Gastroesophageal sphincter (tissue), 4 donors: ENCODE measurements at regions not wholly inside any gene's neighbourhood (a gene's known extent, or its start where the extent isn't known, plus 50 kb on each side); places are given as distances from the start of the nearest gene placed in this dataset.

Experiments
- ATAC-seq: fragments of 150-250 bp; one replicate; pipeline ENCODE4 v1.9.1; 2016; ENCODE audit warnings: mild to moderate bottlenecking, moderate library complexity
- H3K27ac ChIP-seq, 4 donors: fragments of 200-600 bp; sonication (generic) in 3 of 4; 1 replicate in 3 of 4; 2 replicates in 1 of 4; pipeline ENCODE4 v1.5.1; 2016 to 2019
- H3K27me3 ChIP-seq: fragments of 200-600 bp; sonication (generic); one replicate; pipeline ENCODE4 v1.5.1; 2019
- H3K36me3 ChIP-seq, 2 donors: fragments of 200-600 bp; sonication (generic); one replicate each; pipeline ENCODE4 v1.5.1; 2019; ENCODE audit warnings: control low read depth in 1 of 2
- H3K4me1 ChIP-seq, 3 donors: fragments of 200-600 bp; sonication (generic); 1 replicate in 2 of 3; 2 replicates in 1 of 3; pipeline ENCODE4 v1.5.1; 2016 to 2019; ENCODE audit warnings: control low read depth in 2 of 3
- H3K4me3 ChIP-seq, 2 donors: fragments of 200-600 bp; sonication (generic); one replicate each; pipeline ENCODE4 v1.5.1; 2019; ENCODE audit warnings: mild to moderate bottlenecking in 1 of 2, moderate library complexity in 1 of 2
- H3K9me3 ChIP-seq, 3 donors: fragments of 200-600 bp; sonication (generic); one replicate each; pipeline ENCODE4 v1.5.1; 2017 to 2019; ENCODE audit warnings: control low read depth in 2 of 3
- EP300 ChIP-seq: sonication (generic); formaldehyde crosslinking; IDR thresholded peaks from one replicate; pipeline ENCODE4 v1.6.1; 2017; ENCODE audit warnings: antibody characterized with exemption, mild to moderate bottlenecking
- POLR2A ChIP-seq, 2 donors: fragments of 450-650 bp; IDR thresholded peaks; one replicate each; pipeline ENCODE4 v1.6.1; 2017; ENCODE audit warnings: antibody characterized with exemption in 2 of 2, mild to moderate bottlenecking in 2 of 2, moderate library complexity in 1 of 2
- POLR2AphosphoS5 ChIP-seq: sonication (generic); formaldehyde crosslinking; IDR thresholded peaks from one replicate; pipeline ENCODE4 v1.6.1; 2017; ENCODE audit warnings: antibody characterized with exemption
- WGBS, 2 donors: methylation state at CpG; one replicate each; pipeline ENCODE4 v1.1.5; 2018; ENCODE audit warnings: low coverage in 1 of 2; 5-methylcytosine and 5-hydroxymethylcytosine counted together
- TF ChIP-seq, protein P1 (sequence below), 4 experiments: fragments of 200-600 bp in 2 of 4; fragments of 450-650 bp in 2 of 4; sonication (generic) in 1 of 4; IDR thresholded peaks; one replicate each; pipeline ENCODE4 v1.5.1; 2017 to 2019; ENCODE audit warnings: antibody characterized with exemption in 4 of 4, mild to moderate bottlenecking in 2 of 4, moderate library complexity in 2 of 4

DNA sequence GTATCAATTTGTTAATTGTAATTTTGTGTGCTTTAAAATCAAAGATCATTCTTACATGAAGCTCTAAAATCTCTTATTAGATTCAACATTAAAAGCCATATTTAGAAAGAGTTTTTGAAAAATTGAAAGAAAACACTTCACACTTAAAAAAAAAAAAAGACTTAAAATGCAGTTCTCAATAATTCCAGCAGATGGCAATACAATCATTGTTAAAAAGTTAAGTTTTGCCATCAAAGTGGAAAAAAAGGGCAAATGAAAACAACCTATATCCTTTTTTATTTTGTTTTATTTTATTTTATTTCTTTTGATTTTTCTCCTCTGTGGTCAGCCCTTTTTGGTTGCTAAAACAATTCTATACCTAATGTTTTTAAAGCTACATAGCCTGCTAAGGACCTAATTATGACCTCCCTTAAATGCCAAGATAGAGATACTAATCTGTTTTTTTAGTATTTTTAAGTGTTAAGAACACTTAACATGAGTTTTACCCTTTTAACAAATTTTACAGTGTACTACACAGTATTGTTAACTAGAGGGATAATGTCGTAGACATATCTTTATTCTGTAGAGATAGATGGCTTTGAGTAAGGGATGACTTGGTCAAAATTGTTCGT is 154.2 kb upstream of the DAB2 start:
- no peak overlapping the region for H3K27ac ChIP-seq
- no peak for ATAC-seq

DNA sequence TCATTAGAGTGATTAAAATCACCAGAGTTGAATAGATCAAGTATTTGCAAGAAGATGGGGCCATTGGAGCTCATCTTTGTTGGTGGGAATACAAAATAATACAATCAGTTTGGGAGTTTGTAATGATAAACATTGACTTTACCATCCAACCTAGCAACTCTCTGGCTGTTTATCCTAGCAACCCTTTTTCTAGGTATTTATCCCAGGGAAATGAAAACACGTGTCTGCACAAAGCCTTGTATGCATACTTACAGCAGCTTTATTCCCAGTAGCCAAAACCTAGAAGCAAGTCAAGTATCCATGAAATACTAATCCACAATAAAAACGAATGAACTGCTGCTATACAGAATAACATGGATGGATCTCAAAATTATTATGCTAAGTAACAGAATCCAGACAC is 152.7 kb upstream of the DAB2 start:
- H3K4me1 ChIP-seq = peaks cover 0 to 6% (median 0%) of the 10 kb centered on the region in 3 donors
- no peaks in the 10 kb centered on the region for H3K9me3 ChIP-seq
- TF ChIP-seq POLR2AphosphoS5 = no peak
- TF ChIP-seq POLR2A (IDR thresholded peaks at IDR 0.05) = no peak
- TF ChIP-seq, protein P1, sequence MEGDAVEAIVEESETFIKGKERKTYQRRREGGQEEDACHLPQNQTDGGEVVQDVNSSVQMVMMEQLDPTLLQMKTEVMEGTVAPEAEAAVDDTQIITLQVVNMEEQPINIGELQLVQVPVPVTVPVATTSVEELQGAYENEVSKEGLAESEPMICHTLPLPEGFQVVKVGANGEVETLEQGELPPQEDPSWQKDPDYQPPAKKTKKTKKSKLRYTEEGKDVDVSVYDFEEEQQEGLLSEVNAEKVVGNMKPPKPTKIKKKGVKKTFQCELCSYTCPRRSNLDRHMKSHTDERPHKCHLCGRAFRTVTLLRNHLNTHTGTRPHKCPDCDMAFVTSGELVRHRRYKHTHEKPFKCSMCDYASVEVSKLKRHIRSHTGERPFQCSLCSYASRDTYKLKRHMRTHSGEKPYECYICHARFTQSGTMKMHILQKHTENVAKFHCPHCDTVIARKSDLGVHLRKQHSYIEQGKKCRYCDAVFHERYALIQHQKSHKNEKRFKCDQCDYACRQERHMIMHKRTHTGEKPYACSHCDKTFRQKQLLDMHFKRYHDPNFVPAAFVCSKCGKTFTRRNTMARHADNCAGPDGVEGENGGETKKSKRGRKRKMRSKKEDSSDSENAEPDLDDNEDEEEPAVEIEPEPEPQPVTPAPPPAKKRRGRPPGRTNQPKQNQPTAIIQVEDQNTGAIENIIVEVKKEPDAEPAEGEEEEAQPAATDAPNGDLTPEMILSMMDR (IDR thresholded peaks at IDR 0.05) = no peak
- no peak for ATAC-seq
- no peak overlapping the region for H3K27ac ChIP-seq
- 10 to 33% methylated on average over 2 of the region's 2 CpGs for WGBS, 2 donors
- H3K36me3 ChIP-seq = no peaks in the 10 kb centered on the region
- H3K4me3 ChIP-seq = no peak overlapping the region
- H3K27me3 ChIP-seq = no peaks in the 10 kb centered on the region

More for the DNA sequence above, 154.2 kb upstream of the DAB2 start:
- Histone ChIP-seq H3K4me1 (peaks cover 0 to 6% (median 0%) of the 10 kb centered on the region in 3 donors), H3K27me3 (no peaks in the 10 kb centered on the region), H3K4me3 (no peak overlapping the region), H3K36me3 (no peaks in the 10 kb centered on the region), H3K9me3 (no peaks in the 10 kb centered on the region)
- 76 to 100% methylated on average over 1 to 2 of the region's 2 CpGs for WGBS, 2 donors
- no peak for TF ChIP-seq POLR2AphosphoS5
- TF ChIP-seq, protein P1 (IDR thresholded peaks at IDR 0.05) = peak; percentile 29 to 71 (median 48)

DNA sequence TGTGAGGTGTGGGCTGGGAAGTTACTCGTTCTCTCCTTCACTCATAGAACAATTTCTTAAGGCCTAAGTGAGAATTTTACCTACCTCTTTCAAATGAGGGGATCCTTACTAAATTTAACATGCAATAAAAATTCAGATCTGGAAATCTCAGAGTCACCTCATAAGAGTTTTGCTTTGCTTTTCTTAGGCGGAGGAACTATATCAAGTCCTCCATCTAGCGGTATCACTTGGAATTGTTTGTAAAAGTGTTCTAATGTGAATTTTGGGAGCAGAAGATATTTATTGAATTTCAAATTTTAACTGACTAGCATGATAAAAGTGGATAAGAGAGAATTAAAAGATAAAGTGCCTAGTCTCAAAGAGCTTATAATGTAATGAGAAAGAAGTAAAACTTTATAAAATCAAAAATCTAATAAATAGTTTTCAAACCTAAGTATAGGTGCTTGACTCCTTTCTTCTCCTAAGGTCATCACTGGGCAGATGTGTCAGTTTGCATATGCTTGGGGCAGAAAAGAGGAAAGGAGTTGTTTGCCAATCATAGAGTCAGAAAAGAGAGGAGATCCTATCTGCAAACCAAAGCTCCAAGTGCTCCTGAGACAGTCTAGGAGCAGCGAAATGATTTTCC is 145.7 kb upstream of the DAB2 start:
- 3 to 5% methylated on average over 3 of the region's 4 CpGs for WGBS, 2 donors
- H3K4me1 ChIP-seq = peaks cover 0 to 6% (median 0%) of the 10 kb centered on the region in 3 donors
- ATAC-seq = no peak

DNA sequence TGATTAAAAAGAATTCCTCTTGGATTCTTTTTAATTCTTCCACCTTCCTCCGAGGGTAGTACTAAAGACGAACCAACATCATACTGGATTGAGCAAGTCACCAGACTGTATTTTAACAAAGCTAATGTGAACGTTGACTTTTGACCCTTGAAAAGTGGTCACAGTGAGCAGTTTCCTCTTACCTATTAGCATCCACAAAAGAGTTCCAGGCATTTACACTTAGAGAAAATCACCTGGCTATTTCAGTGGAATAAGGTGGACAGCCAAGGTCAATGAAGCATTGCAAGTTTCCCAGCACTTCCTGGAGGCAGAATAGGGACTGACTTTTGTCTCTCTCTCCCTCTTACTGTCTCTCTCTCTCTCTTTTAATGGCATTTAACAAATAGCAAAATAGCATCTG is 145.1 kb upstream of the DAB2 start:
- Histone ChIP-seq H3K36me3 (no peaks in the 10 kb centered on the region), H3K9me3 (no peaks in the 10 kb centered on the region), H3K27me3 (no peaks in the 10 kb centered on the region), H3K4me1 (peaks cover 0 to 6% (median 0%) of the 10 kb centered on the region in 3 donors), H3K4me3 (no peak overlapping the region), H3K27ac (no peak overlapping the region)
- ATAC-seq = no peak
- WGBS, 2 donors = 77 to 81% methylated on average over 3 of the region's 3 CpGs
- no peak for TF ChIP-seq POLR2A (IDR thresholded peaks at IDR 0.05)
- TF ChIP-seq EP300 = no peak
- TF ChIP-seq, protein P1 (IDR thresholded peaks at IDR 0.05) = no peak
- no peak for TF ChIP-seq POLR2AphosphoS5

More for the DNA sequence above, 145.7 kb upstream of the DAB2 start:
- Histone ChIP-seq H3K9me3 (no peaks in the 10 kb centered on the region), H3K36me3 (no peaks in the 10 kb centered on the region), H3K27ac (no peak overlapping the region), H3K4me3 (no peak overlapping the region), H3K27me3 (no peaks in the 10 kb centered on the region)
- no peak for TF ChIP-seq POLR2A (IDR thresholded peaks at IDR 0.05)
- TF ChIP-seq, protein P1 (IDR thresholded peaks at IDR 0.05) = peak; percentile 68 to 81 (median 70)

DNA sequence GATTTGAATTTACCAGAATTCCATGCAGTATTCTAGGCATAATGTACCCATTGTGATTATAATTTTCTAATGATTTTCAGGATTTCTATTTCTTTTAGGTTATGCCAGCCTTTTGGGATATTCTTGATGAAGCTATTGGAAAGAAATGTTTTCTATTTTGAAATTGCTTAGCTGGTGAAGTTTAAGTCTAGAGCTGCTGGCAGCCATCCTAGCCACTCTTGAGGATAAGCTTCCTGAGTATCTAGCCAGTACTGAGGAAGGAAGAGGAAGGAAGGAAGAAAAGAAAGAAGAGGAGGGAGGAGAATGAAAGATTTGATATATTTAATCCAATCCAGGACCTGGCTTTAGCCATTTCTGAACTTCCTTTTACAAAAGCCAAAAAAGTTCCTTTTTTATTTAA is 142.1 kb upstream of the DAB2 start:
- Histone ChIP-seq H3K27me3 (no peaks in the 10 kb centered on the region), H3K27ac (no peak overlapping the region), H3K4me3 (no peak overlapping the region), H3K4me1 (peaks cover 0 to 6% (median 0%) of the 10 kb centered on the region in 3 donors), H3K36me3 (no peaks in the 10 kb centered on the region), H3K9me3 (no peaks in the 10 kb centered on the region)
- no peak for ATAC-seq
- TF ChIP-seq POLR2A (IDR thresholded peaks at IDR 0.05) (no peak), EP300 (no peak), POLR2AphosphoS5 (no peak)
- TF ChIP-seq, protein P1 (IDR thresholded peaks at IDR 0.05) = no peak
